Left cardiac atrium (tissue), 4 donors: ENCODE measurements at regions not wholly inside any gene's neighbourhood (a gene's known extent, or its start where the extent isn't known, plus 50 kb on each side); places are given as distances from the start of the nearest gene placed in this dataset.
A peak's percentile ranks its signal among the peaks of the same experiment; 100 is the strongest.
"Not testable (repeated sequence)": the region's sequence is repeated elsewhere in the genome, so short reads cannot be mapped to it uniquely, and the experiment has no call there.

Source experiments
- ATAC-seq, 2 donors: fragments of 200-7000 bp; cut with Tn5 transposase; one replicate each; pipeline ENCODE4 v1.9.1; 2020; ENCODE audit warnings: mild to moderate bottlenecking in 2 of 2, moderate library complexity in 2 of 2
- DNase-seq: peaks from one replicate; pipeline ENCODE4 v3.0.0-alpha.2; 2020
- intact Hi-C, 2 donors: fragments of 100-400 bp; cut with DNase I; formaldehyde crosslinking; loops; one replicate each; pipeline versions ENCODE4 v1.14.1 to v1.15.1; 2022 to 2023
- donor health status: DM: no; HTN: yes; CAD: no.
- donor health status: DM: no; HTN: yes; CAD: no; lungs with severe emphysema.
- donor health status: DM: yes; HTN: yes; CAD: no.
- donor health status: Dilated cardiomyopathy.

DNA sequence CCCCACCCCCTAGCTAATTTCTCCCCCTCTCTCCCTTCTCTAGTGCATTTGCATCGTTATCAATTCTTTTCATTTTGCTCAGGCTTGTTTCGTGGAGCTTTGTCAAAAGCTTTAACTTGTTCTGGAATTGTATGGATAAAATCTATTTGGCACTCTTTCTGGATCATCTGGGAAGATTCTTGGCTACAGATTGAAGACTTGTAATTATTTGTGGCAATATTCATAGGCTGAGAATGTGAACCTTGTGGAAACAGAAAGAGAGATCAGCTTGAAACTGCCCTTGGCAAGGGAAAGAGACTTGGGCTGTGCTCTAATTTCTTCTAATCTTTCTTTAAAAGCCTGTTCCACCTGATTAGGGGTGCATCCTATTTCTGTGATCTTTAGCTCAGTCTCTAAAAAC is 340.6 kb upstream of the DAB2 start:
- intact Hi-C loops = no loop called here
- ATAC-seq (no peak), DNase-seq (no peak)

DNA sequence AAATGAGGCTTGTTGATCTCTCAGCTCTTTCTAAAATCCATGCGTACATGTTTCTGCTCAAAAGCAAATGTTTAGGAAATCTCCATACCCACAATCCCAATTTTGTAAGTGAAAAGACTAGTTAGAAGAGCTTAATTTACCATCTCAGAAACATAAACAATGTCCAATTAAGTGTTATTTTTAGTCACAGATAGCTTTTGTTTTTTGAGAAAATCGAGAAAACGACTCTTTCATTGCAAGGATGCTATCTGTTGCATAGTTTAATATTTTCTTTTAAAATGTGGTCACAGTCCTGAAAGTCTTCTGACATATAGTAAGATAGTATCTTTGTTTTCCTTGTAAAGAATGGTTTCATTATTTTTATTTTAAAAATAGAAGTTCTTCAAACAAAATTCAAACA is 338.0 kb upstream of the DAB2 start:
- ATAC-seq (no peak), DNase-seq (no peak)
- intact Hi-C loops = no loop called here

- ATAC-seq (no peak), DNase-seq (no peak)
- intact Hi-C loops = no loop called here
These were observed 336.6 kb upstream of the DAB2 start for GRCh38 chr5:39761199-39761950.

- intact Hi-C loops = no loop called here
- DNase-seq (peak; percentile 26), ATAC-seq (peak; percentile 93 to 94)
These were observed 335.8 kb upstream of the DAB2 start for GRCh38 chr5:39760385-39761198.

- intact Hi-C loops = no loop called here
- DNase-seq = no peak
- no peak for ATAC-seq
These were observed 334.9 kb upstream of the DAB2 start for GRCh38 chr5:39759701-39760100.

DNA sequence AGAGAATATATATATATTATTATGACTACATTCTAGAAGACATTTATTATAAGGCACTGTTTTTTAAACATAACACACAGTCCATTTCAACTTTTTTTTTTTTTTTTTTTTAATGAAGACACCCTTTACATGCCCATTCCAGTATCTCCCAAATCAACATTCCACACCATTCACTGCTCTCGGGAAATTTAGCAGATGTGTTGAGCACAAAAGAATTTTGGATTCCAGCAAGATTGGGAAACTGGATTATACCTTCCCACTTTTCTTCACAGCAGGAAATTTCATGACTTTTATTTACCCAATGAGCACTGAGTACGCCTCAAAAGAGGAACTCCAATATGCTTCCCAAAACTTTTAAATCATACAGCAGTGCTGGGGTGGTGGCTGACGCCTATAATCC is 333.6 kb upstream of the DAB2 start:
- ATAC-seq (no peak), DNase-seq (no peak)
- intact Hi-C loops = no loop called here

DNA sequence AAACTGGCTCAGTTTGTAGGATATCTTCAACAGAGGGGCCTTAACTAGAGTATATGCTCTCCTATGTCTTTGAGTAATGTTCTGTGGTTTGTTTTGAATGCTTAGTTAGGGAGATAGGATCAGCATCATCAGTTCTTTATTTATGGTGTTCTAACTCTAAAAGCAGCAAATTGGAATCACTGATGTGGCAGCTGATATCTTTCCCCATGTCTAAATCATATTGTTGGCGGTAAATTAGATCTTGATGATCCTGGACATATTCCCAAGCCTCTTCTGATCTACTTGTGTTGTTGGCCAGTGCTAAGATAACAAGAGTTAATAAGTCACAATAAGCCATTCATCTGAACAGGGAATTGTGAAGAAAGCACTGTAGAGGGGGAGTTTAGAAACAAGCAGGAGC is 332.4 kb upstream of the DAB2 start:
- DNase-seq (no peak), ATAC-seq (no peak)
- intact Hi-C loops = no loop called here

DNA sequence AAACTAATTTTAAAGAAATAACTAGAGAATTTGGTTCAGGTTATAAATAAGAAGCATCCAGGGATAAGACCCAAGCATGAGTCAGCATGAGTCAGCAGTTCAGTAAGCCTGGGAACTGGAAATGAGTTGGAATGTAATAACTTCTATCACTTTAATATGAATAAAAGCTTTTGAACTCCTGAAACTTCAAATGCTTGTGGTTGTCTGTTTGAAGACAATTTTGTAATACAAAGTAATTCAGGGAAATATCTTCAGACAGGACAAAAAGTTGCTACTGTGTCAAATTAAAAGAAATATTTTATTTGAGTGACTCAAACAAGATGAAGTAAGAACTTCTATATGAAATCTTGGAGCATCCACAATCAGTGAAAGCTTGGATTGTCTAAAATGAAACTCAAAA is 331.2 kb upstream of the DAB2 start:
- intact Hi-C loops = no loop called here
- peak; percentile 22 for DNase-seq
- no peak for ATAC-seq

DNA sequence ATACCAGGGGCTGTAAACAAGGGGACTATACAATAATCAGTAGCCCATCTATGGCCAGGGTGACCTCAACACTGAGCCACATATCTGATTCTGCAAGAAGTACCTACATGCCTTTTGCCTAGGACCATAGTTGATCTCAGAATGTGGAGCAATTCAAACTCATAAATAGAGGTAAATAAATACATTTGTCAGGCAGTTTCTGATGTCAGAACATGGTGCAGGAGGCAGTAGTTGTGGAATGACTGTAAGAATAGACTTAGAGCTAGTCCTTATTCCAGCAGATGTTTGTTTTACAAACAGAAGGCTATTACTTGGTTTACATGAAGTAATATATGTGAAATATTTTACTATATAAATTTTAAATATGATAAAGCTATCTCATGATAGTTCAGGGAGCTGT is 330.7 kb upstream of the DAB2 start:
- DNase-seq (no peak), ATAC-seq (no peak)
- intact Hi-C loops = no loop called here

GRCh38 chr5:39753747-39754146 is 329.0 kb upstream of the DAB2 start:
- DNase-seq, intact Hi-C loops, ATAC-seq: not testable (repeated sequence)

DNA sequence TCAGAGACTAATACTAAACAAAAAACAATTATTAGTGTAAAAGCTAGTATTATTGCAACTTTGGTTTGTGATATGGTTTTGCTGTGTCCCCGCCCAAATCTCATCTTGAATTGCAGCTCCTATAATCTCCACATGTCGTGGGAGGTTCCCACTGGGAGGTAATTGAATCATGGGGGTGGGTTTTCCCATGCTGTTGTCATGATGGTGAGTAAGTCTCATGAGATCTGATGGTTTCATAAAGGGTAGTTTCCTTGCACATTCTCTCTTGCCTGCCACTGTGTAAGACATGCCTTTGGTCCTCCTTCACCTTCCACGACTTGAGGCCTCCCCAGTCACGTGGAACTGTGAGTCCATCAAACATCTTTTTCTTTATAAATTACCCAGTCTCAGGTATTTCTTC is 325.9 kb upstream of the DAB2 start:
- intact Hi-C loops = no loop called here
- DNase-seq (no peak), ATAC-seq (no peak)

- ATAC-seq = no peak
- intact Hi-C loops = no loop called here
These were observed 318.1 kb upstream of the DAB2 start for GRCh38 chr5:39742916-39743315.

DNA sequence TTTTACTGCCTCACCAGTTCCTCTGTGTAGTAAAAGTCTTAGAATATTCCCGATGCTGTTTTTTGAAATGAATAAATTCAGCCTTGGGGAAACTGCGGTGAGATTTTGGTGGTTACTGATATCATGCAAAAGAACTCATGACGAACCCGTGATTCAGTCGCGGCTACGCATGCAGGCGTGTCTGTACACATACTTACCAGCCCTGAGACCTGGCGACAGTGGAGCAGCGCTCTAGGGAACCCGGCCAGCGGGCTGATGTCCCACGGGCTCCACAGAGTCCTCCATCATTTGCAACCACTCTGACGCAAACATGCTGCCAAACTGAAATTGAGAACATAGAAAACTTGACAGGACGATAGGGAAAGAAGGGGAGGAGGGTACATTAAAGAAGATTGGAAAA is 315.6 kb upstream of the DAB2 start:
- DNase-seq (no peak), ATAC-seq (no peak)
- intact Hi-C loops = no loop called here

More at GRCh38 chr5:39742916-39743315, 318.1 kb upstream of the DAB2 start:
- no peak for DNase-seq

GRCh38 chr5:39732166-39732565 is 307.4 kb upstream of the DAB2 start:
- ATAC-seq (no peak), DNase-seq (no peak)
- intact Hi-C loops = no loop called here

DNA sequence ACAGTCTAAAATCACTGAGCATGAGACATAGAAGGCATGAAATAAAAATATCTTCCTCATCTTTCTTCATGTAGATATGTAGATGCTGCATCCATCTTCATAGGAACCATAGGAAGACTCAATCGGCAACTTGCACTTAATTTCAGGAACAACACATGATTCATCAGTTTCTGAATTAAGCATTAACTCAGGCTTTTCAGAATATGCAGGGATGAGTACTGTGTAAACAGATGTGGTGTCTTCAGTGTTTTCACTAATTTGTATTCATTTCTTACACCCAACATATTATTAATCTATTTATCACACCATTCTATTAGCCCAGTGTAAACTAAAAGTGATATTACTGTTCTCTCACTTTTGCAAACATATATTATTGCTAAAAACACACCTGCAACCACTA is 305.9 kb upstream of the DAB2 start:
- DNase-seq (no peak), ATAC-seq (no peak)
- intact Hi-C loops = no loop called here

- ATAC-seq = no peak
These were observed 305.2 kb upstream of the DAB2 start for GRCh38 chr5:39730006-39730405.

DNA sequence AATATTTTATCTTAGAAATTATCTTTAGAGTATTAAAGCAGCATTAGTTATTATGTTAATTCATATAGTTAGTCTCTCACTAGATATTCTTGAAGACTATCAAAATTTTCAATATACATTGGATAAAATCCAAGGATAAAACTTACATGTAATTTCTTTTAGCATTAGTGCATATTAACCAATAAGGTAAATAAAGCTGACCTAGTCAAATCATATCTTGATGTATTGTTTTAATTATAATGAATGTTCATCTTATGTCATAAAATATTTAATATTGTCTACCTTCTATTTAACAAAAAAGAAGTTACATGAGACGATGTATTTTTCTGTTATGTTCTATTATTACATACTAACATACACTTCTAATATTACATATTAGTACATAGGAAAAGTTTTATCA is 301.7 kb upstream of the DAB2 start:
- intact Hi-C loops = no loop called here
- no peak for ATAC-seq
- DNase-seq = no peak

More at GRCh38 chr5:39730006-39730405, 305.2 kb upstream of the DAB2 start:
- DNase-seq = no peak
- intact Hi-C loops = no loop called here

DNA sequence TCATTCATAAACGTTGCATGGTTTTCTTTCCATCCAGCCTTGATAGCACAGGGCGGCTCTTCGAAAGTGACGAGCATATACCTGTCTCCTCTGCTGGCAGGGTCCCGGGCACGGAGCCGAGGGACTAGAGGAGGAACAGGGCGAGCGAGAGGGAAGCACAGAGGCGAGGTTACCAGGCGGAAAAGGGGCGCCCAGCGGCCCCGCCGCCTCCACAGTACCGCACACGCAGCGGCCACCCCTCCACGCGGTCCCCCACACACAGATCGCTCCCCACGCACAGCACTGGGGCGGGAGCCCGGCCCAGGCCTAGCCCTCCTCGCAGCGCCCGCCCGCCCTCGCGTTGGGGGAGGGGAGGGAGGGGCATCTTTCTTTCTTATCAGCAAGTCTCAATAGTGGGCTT is 296.6 kb upstream of the DAB2 start:
- intact Hi-C loops = no loop called here
- no peak for ATAC-seq
- no peak for DNase-seq

DNA sequence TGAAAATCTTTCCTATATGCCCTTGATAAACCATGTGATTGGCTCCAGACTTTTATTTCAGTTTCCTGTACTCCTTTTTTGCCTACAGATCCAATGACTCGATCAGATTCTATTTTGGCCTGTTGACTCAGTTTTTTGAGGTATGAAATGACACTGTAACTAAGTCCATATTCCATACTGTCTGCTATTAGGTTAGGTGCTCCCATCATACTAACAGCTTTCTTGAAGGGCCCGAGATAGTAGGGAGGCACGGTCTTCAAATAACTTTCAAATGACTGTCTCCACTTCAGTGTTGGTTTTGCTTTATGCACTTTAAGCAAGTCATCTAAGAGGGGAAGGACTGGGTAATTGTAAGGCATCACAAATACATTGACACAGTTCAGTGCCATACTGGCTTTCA is 295.4 kb upstream of the DAB2 start:
- no peak for DNase-seq
- no peak for ATAC-seq
- intact Hi-C loops = no loop called here

GRCh38 chr5:39717176-39717897 is 292.6 kb upstream of the DAB2 start:
- DNase-seq = no peak
- intact Hi-C loops = loop anchor here in 1 of 2 donors (5.0 kb wide), 1 partner anchor 970 kb away; no protein-coding TSS in a partner anchor
- no peak for ATAC-seq
